ENCODE measurements at regions not wholly inside any gene's neighbourhood (a gene's known extent, or its start where the extent isn't known, plus 50 kb on each side); places are given as distances from the start of the nearest gene placed in this dataset.

- TF ChIP-seq CTCF (conservative IDR thresholded peaks at IDR 0.05 in 1 of 2, IDR thresholded peaks at IDR 0.05 in 1 of 2; ENCODE audit: low read depth in 1 of 2, low read length in 2 of 2) (no peak), EZH2 (IDR thresholded peaks at IDR 0.05; ENCODE audit: low read length, missing control alignments) (no peak)
Observed at GRCh38 chr3:157647820-157648219, 144.6 kb upstream of the VEPH1 start.
